WTC11 (cell line): ENCODE measurements at regions not wholly inside any gene's neighbourhood (a gene's known extent, or its start where the extent isn't known, plus 50 kb on each side); places are given as distances from the start of the nearest gene placed in this dataset.
A peak's percentile ranks its signal among the peaks of the same experiment; 100 is the strongest.

Experiments
- ATAC-seq: fragments of 200-7000 bp; cut with Tn5 transposase; 2 replicates; pipeline ENCODE4 v1.10.0; 2021; ENCODE audit warnings: mild to moderate bottlenecking, moderate library complexity
- CTCF ChIA-PET: fragments of 300-600 bp; sonication (Branson Sonifier 250); formaldehyde crosslinking; loops from one replicate; lab custom pipeline; 2021; ENCODE audit warnings: antibody characterized with exemption; lab: Charles Lee
- POLR2A ChIA-PET: fragments of 350-600 bp; sonication (Branson Sonifier 250); formaldehyde crosslinking; loops from one replicate; lab custom pipeline; 2021; ENCODE audit warnings: antibody characterized with exemption; lab: Charles Lee
- DNase-seq: peaks from one replicate; pipeline ENCODE4 v3.0.0; 2021; ENCODE audit warnings: low spot score
- H3K27ac Mint-ChIP-seq: 2 replicates; pipeline ENCODE4 v1.8.0; 2021; ENCODE audit warnings: mixed read lengths
- H3K27me3 Mint-ChIP-seq: 2 replicates; pipeline ENCODE4 v1.8.0; 2021; ENCODE audit warnings: low read depth, mild to moderate bottlenecking, moderate library complexity, mixed read lengths
- H3K36me3 Mint-ChIP-seq: 2 replicates; pipeline ENCODE4 v1.8.0; 2021; ENCODE audit warnings: mixed read lengths
- H3K4me1 Mint-ChIP-seq: 2 replicates; pipeline ENCODE4 v1.8.0; 2022; ENCODE audit warnings: mixed read lengths
- H3K4me3 Mint-ChIP-seq: 2 replicates; pipeline ENCODE4 v1.8.0; 2021; ENCODE audit warnings: mild to moderate bottlenecking, moderate library complexity, mixed read lengths
- H3K9me3 Mint-ChIP-seq: 2 replicates; pipeline ENCODE4 v1.8.0; 2021; ENCODE audit warnings: mixed read lengths
- AFF4 ChIP-seq: sonication (generic); formaldehyde crosslinking; IDR thresholded peaks from 2 replicates; pipeline ENCODE4 v1.8.1; 2023; ENCODE audit warnings: mild to moderate bottlenecking, missing genetic modification reagents, borderline replicate concordance
- ATF3 ChIP-seq: sonication (generic); formaldehyde crosslinking; conservative IDR thresholded peaks from 2 replicates; pipeline ENCODE4 v1.8.1; 2022; ENCODE audit warnings: mild to moderate bottlenecking, missing genetic modification reagents
- CTCF ChIP-seq: fragments of 200-600 bp; IDR thresholded peaks from 2 replicates; pipeline ENCODE4 v1.8.0; 2022; ENCODE audit warnings: antibody characterized with exemption
- E2F1 ChIP-seq: sonication (generic); formaldehyde crosslinking; IDR thresholded peaks from 2 replicates; pipeline ENCODE4 v1.8.0; 2022; ENCODE audit warnings: mild to moderate bottlenecking, missing genetic modification reagents
- ELF4 ChIP-seq: sonication (generic); formaldehyde crosslinking; IDR thresholded peaks from 2 replicates; pipeline ENCODE4 v1.8.1; 2022; ENCODE audit warnings: low read depth, mild to moderate bottlenecking, moderate library complexity, missing genetic modification reagents
- EMX1 ChIP-seq: fragments of 250-450 bp; sonication (Bioruptor Pico); IDR thresholded peaks from 2 replicates; pipeline ENCODE4 v1.8.0; 2021; ENCODE audit warnings: mild to moderate bottlenecking
- ESRRA ChIP-seq: sonication (generic); formaldehyde crosslinking; IDR thresholded peaks from 2 replicates; pipeline ENCODE4 v1.8.1; 2022; ENCODE audit warnings: mild to moderate bottlenecking, missing genetic modification reagents, borderline replicate concordance
- FOXP4 ChIP-seq: sonication (generic); formaldehyde crosslinking; IDR thresholded peaks from 2 replicates; pipeline ENCODE4 v1.8.0; 2022; ENCODE audit warnings: mild to moderate bottlenecking, missing genetic modification reagents
- GABPB1 ChIP-seq: sonication (generic); formaldehyde crosslinking; IDR thresholded peaks from 2 replicates; pipeline ENCODE4 v1.8.1; 2023; ENCODE audit warnings: mild to moderate bottlenecking, missing genetic modification reagents
- IRF2 ChIP-seq: sonication (generic); formaldehyde crosslinking; IDR thresholded peaks from 2 replicates; pipeline ENCODE4 v1.8.0; 2022; ENCODE audit warnings: low read depth, missing genetic modification reagents, borderline replicate concordance
- KAT7 ChIP-seq: sonication (generic); formaldehyde crosslinking; IDR thresholded peaks from 2 replicates; pipeline ENCODE4 v1.8.1; 2023; ENCODE audit warnings: missing genetic modification reagents, mild to moderate bottlenecking, borderline replicate concordance
- MAX ChIP-seq: sonication (generic); formaldehyde crosslinking; IDR thresholded peaks from 2 replicates; pipeline ENCODE4 v1.8.0; 2022; ENCODE audit warnings: mild to moderate bottlenecking, missing genetic modification reagents
- MYBL2 ChIP-seq: sonication (generic); formaldehyde crosslinking; IDR thresholded peaks from 2 replicates; pipeline ENCODE4 v1.8.1; 2023; ENCODE audit warnings: mild to moderate bottlenecking, moderate library complexity, missing genetic modification reagents
- NR1H2 ChIP-seq: sonication (generic); formaldehyde crosslinking; IDR thresholded peaks from 2 replicates; pipeline ENCODE4 v1.9.0; 2021; ENCODE audit warnings: mild to moderate bottlenecking, moderate library complexity, missing genetic modification reagents
- NR2C2 ChIP-seq: sonication (generic); formaldehyde crosslinking; IDR thresholded peaks from 2 replicates; pipeline ENCODE4 v1.8.0; 2022; ENCODE audit warnings: mild to moderate bottlenecking, missing genetic modification reagents
- PRDM15 ChIP-seq: sonication (generic); formaldehyde crosslinking; IDR thresholded peaks from 2 replicates; pipeline ENCODE4 v1.8.0; 2022; ENCODE audit warnings: missing genetic modification reagents
- PRRX2 ChIP-seq: fragments of 250-450 bp; sonication (Bioruptor Pico); IDR thresholded peaks from 2 replicates; pipeline ENCODE4 v1.8.0; 2021; ENCODE audit warnings: mild to moderate bottlenecking
- RELA ChIP-seq: sonication (generic); formaldehyde crosslinking; IDR thresholded peaks from 2 replicates; pipeline ENCODE4 v1.8.1; 2022; ENCODE audit warnings: missing genetic modification reagents, mild to moderate bottlenecking, borderline replicate concordance
- ZMAT4 ChIP-seq: fragments of 250-450 bp; sonication (Bioruptor Pico); IDR thresholded peaks from 2 replicates; pipeline ENCODE4 v1.9.0; 2021; ENCODE audit warnings: mild to moderate bottlenecking
- ZNF219 ChIP-seq: sonication (generic); formaldehyde crosslinking; IDR thresholded peaks from 2 replicates; pipeline ENCODE4 v1.8.0; 2023; ENCODE audit warnings: missing genetic modification reagents, mild to moderate bottlenecking, borderline replicate concordance
- ZNF512 ChIP-seq: sonication (generic); formaldehyde crosslinking; IDR thresholded peaks from 2 replicates; pipeline ENCODE4 v1.8.1; 2022; ENCODE audit warnings: missing genetic modification reagents, borderline replicate concordance

- Mint-ChIP-seq H3K27ac (no peak overlapping the region), H3K4me1 (peaks cover 3% of the 10 kb centered on the region; the same call in 1 of the 2 replicates), H3K27me3 (no peaks in the 10 kb centered on the region), H3K36me3 (no peaks in the 10 kb centered on the region), H3K9me3 (peaks cover 4% of the 10 kb centered on the region), H3K4me3 (no peak overlapping the region)
- POLR2A ChIA-PET: no interaction called here
- no peak for TF ChIP-seq E2F1 (CRISPR knock-in tag)
- no peak for TF ChIP-seq MYBL2 (CRISPR knock-in tag)
- no peak for TF ChIP-seq ZMAT4
- TF ChIP-seq NR1H2 (CRISPR knock-in tag): no peak
- no peak for TF ChIP-seq ZNF219
- CTCF ChIA-PET: no interaction called here
- ATAC-seq (no peak), DNase-seq (no peak)
These were observed 1081.5 kb downstream of the PLOD2 start for GRCh38 chr3:145079436-145079835.

GRCh38 chr3:145087038-145087437 is 1073.9 kb downstream of the PLOD2 start:
- H3K27me3 Mint-ChIP-seq: no peaks in the 10 kb centered on the region
- peak; percentile 61 for ATAC-seq
- no peak overlapping the region for H3K4me3 Mint-ChIP-seq
- no peaks in the 10 kb centered on the region for H3K36me3 Mint-ChIP-seq
- DNase-seq: no peak
- CTCF ChIA-PET: no interaction called here
- H3K27ac Mint-ChIP-seq: no peak overlapping the region
- POLR2A ChIA-PET: no interaction called here
- H3K4me1 Mint-ChIP-seq: peaks cover 3% of the 10 kb centered on the region; the same call in 1 of the 2 replicates
- H3K9me3 Mint-ChIP-seq: no peaks in the 10 kb centered on the region
- no peak for TF ChIP-seq MAX (CRISPR knock-in tag)
- no peak for TF ChIP-seq GABPB1 (CRISPR knock-in tag)
- no peak for TF ChIP-seq ATF3 (CRISPR knock-in tag)
- no peak for TF ChIP-seq NR2C2
- no peak for TF ChIP-seq KAT7
- TF ChIP-seq CTCF: no peak
- TF ChIP-seq ESRRA: no peak
- TF ChIP-seq IRF2 (CRISPR knock-in tag): no peak
- no peak for TF ChIP-seq EMX1
- no peak for TF ChIP-seq PRDM15 (CRISPR knock-in tag)
- TF ChIP-seq ELF4 (CRISPR knock-in tag): no peak
- TF ChIP-seq FOXP4 (CRISPR knock-in tag): no peak
- no peak for TF ChIP-seq RELA (CRISPR knock-in tag)
- TF ChIP-seq ZNF512: no peak
- TF ChIP-seq PRRX2 (CRISPR knock-in tag): no peak
- TF ChIP-seq AFF4: no peak
